CD4-positive, alpha-beta T cell treated with Interleukin-12 subunit alpha and Interleukin-12 subunit beta, for 1 hour (primary cell): ENCODE measurements at regions not wholly inside any gene's neighbourhood (a gene's known extent, or its start where the extent isn't known, plus 50 kb on each side); places are given as distances from the start of the nearest gene placed in this dataset.
"Not testable (repeated sequence)": the region's sequence is repeated elsewhere in the genome, so short reads cannot be mapped to it uniquely, and the experiment has no call there.

Experiments
- DNase-seq: peaks from one replicate; pipeline ENCODE4 v3.0.0-alpha.2; 2020

GRCh38 chr16:11416228-11417001 is 71.2 kb downstream of the RMI2 start:
- DNase-seq, result no peak

- no peak for DNase-seq
Observed at GRCh38 chr16:11417487-11417886, 72.2 kb downstream of the RMI2 start.

DNA sequence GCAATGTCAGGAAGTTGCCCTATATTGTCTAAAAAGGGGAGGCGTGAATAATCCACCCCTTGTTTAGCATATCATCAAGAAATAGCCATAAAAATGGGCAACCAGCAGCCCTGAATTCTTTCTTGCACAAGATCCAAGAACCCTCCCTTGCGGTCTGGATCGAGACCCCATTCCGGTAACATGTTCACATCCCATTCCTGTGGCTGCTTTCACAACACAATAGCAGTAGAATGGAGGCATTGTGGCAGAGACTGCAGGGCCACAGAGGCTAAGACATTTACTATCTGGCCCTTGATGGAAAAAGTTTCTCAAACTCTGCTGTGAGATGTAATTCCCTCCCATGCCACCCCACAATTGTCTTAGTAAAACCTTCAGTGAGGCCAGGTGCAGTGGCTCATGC is 73.2 kb downstream of the RMI2 start:
- no peak for DNase-seq

DNA sequence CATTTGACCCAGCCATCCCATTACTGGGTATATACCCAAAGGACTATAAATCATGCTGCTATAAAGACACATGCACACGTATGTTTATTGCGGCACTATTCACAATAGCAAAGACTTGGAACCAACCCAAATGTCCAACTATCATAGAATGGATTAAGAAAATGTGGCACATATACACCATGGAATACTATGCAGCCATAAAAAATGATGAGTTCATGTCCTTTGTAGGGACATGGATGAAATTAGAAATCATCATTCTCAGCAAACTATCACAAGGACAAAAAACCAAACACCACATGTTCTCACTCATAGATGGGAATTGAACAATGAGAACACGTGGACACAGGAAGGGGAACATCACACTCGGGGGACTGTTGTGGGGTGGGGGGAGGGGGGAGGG is 74.8 kb downstream of the RMI2 start:
- not testable (repeated sequence) for DNase-seq

DNA sequence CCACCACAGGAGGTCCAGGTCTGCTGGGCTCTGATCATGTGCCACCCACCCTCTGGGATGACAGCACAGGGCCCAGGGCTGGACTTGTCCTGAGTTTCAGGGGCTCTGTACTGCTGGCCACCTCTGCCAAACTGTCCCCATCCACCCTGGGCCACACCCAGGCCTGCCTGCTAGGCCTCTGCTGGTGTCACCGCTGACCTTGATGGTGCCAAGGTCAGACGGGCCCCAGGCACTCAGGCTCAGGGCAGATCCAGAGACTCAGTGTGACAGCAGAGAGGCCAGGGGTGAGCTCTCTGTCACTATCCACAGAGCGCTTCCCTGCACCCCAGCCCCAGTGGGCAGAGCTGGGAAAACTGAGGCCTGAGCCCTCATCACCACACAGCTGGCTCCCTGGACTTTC is 75.6 kb downstream of the RMI2 start:
- no peak for DNase-seq

- no peak for DNase-seq
Observed at GRCh38 chr16:11422381-11423314, 77.4 kb downstream of the RMI2 start.

DNA sequence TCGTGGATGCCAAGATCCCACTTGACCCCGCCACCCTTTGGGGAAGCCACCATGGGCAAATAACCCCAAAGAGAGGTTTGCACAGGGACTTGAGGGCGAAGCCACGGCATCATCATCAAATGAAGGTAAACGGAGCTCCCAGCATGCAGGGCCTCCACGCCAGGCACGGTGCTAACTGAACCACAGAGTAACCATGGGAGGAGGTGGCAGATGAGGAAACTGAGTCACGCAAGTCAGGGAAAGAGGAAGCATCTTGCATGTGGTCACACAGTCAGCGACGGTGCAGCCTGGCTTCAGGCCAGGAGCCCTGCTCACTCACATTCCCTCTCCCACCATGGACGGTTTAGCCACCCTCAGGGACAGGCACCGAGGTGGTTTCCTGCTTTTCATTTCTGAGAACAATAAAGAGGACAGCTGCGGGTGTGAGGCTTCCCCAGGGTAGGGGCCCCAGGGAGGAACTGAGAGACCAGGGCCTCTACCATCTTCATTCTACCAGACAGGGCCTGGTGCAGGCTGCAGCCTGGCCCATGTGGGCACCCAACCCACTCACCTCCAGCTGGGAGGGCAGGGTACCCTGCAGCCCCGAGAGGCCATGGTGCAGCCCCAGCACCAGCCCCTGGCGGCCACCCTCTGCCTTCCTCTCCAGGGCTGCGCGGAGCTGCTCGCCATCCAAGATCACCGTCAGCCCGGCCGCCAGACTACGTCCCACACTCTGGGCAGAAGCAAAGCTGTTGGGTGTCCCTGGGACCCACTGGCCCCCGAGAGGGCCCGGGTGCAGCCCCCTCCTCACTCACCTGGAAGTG is 78.3 kb downstream of the RMI2 start:
- no peak for DNase-seq

DNA sequence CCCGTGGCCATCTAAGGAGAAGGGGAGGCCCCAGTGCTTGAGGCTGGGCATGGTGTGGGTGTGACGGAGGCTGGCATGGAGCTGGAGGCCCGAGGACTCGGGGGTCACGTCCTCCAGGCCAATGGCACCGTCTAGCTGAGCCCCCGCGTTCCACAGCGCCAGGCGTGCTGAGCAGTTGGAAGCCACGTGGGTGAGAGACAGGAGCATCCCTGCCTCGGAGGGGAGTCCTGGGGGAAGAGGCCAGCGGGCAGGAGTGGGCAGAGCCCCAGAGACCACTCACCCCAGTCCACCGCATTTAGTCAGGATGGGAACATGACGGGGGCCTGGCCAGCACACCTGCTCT is 78.8 kb downstream of the RMI2 start:
- no peak for DNase-seq

DNA sequence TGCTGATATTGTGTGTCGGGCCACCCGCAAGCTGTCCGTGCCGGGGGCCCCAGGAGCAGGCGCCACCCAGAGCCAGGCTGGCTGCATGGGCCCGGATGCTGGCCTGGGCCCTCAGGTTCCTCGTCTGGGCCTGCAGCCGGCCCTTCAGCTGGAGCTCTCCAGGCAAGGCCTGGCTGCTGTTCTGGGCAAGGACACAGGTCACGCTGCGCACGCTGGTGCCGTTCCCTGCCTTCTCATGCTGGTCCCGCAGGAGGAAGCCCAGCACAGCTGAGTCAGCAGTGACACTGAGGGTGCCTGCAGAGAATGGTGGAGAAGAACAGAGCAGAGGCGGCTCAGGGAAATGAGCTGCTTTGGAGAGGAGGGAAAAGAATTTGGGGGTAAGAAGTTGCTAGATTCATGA is 79.9 kb downstream of the RMI2 start:
- DNase-seq, result no peak

GRCh38 chr16:11428623-11428953 is 83.3 kb downstream of the RMI2 start:
- no peak for DNase-seq

DNA sequence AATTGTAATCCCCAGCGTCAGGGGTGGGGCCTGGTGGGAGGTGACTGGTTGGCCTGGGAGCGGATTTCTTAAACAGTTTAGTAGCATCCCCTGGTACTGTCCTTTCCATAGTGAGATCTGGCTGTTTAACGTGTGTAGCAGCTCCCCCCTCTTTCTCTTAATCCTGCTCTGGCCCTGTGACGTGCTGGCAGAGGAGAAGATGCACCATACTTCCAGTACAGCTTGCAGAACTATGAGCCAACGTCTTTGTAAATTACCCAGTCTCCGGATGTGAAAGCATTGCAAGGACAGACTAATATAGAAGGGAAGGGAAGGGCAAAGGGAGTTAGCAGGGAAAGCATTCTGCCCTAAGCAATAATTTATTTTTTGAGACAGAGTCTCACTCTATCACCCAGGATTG is 83.9 kb downstream of the RMI2 start:
- no peak for DNase-seq

- DNase-seq, result no peak
Observed at GRCh38 chr16:11429823-11430222, 84.6 kb downstream of the RMI2 start.

DNA sequence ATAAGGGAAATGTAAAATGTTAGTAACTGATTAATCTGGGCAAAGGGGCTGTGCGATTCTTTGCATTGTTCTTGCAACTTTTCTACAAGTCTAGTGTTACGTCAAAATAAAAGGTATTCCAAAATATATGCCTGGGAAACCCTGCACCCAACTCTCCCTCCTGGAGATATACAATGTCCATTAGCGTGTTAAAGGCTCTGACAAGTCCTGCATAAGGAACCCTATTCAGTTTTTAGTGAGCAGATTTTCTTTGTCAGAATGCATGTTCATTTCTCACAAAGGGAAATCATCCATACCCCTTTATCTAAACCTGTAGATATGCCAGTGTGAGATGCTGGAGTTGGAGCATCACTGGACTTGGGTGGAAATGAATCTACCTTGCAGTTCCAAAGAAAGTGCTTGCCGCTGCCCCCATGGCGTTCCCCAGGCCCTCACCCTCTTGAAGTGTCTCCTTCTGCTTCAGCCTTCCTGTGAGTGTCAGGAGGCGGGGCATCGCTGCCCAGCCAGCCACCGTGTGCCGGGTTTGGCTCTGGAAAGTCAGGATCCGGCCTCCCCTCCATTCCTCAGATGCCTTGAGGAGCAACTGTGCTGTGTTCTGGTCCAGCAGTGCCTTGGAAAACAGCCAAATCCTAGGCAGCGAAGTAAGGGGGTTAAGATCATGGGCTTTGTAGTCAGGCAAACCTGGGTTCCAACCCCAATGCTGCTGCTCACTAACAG is 85.5 kb downstream of the RMI2 start:
- DNase-seq, result no peak

- DNase-seq, result no peak
Observed at GRCh38 chr16:11431915-11432465, 86.7 kb downstream of the RMI2 start.

DNA sequence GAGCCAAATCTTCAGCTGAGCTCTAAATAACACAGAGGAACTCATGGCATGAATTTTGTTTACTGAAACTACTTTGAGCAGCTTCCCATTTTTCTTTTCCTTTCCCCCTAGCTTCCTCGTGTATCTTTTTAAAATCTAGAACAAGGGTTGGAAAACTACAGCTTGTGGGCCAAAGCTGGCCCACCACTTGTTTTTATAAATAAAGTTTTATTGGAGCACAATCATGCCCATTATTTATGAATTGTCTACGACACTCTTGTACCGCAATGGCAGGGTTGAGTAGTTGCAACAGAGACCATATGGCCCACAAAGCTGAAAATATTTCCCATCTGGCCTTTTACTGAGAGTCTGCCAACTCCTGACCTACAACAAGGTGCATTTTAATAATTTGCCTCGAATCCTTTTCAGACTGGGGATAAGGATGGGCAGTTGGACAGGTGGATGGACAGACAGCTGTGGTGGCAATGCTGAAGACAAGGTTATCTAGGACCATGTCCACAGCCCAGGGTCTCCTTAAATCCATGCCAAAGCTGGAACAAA is 87.7 kb downstream of the RMI2 start:
- no peak for DNase-seq

GRCh38 chr16:11435576-11435975 is 90.3 kb downstream of the RMI2 start:
- DNase-seq, result no peak

DNA sequence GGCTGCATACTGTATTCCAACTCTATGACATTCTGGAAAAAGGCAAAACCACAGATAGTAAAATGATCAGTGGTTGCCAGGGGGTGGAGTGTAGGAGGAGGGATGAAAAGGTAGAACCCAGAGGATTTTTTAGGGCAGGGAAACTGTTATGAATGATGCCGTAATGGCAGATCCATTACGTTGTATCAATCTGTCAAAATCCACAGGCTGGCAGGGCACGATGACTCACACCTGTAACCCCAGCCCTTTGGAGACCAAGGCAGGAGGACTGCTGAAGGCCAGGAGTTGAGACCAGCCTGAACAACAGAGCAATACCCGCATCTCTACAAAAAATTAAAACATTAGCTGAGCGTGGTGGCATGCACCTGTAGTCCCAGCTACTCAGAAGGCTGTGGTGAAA is 91.8 kb downstream of the RMI2 start:
- no peak for DNase-seq

- DNase-seq, result no peak
Observed at GRCh38 chr16:11439790-11440656, 94.8 kb downstream of the RMI2 start.

- DNase-seq, result no peak
Observed at GRCh38 chr16:11440657-11441012, 95.4 kb downstream of the RMI2 start.

DNA sequence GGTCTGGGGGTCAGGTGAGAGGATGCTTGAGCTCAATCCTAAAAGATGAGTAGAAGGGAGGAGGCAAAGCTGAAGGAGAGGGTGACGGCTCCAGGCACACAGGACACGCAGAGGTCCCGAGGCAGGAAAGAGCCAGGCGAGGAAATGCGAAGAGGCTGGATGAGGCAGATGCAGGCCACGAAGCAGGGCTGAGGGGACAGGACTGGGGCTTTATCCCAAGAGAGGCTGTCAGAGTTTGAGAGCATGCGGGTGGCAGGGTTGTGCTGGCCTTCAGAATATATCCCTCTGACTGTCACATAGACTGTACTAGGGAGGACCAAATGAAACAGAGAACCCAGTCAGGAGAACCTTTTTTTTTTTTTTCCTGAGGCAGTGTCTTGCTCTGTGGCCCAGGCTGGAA is 100.2 kb downstream of the RMI2 start:
- no peak for DNase-seq

GRCh38 chr16:11446566-11447119 is 101.4 kb downstream of the RMI2 start:
- DNase-seq, result no peak
